BJ (cell line): ENCODE measurements at regions not wholly inside any gene's neighbourhood (a gene's known extent, or its start where the extent isn't known, plus 50 kb on each side); places are given as distances from the start of the nearest gene placed in this dataset.

Source experiments
- CTCF ChIA-PET: fragments of 350-600 bp; formaldehyde crosslinking; extraction: SDS; loops from one replicate; lab custom pipeline; 2021; ENCODE audit warnings: antibody characterized with exemption, inconsistent platforms; lab: Yijun Ruan, JAX
- POLR2A ChIA-PET: fragments of 300-600 bp; sonication (Branson Sonifier 250); formaldehyde crosslinking; extraction: SDS; loops from one replicate; lab custom pipeline; 2021; ENCODE audit warnings: antibody characterized with exemption; lab: Charles Lee
- DNase-seq: peaks from one replicate; pipeline ENCODE4 v3.0.0-alpha.2; 2011; ENCODE audit warnings: low read depth
- H3K27me3 ChIP-seq: 2 replicates; pipeline ENCODE4 v1.6.0; 2011; ENCODE audit warnings: low read length; ENCODE audit not compliant: control insufficient read depth, insufficient read depth
- H3K36me3 ChIP-seq: 2 replicates; pipeline ENCODE4 v1.5.1; 2011; ENCODE audit warnings: low read length; ENCODE audit not compliant: control insufficient read depth, insufficient read depth
- H3K4me3 ChIP-seq: 2 replicates; pipeline ENCODE4 v1.5.1; 2011; ENCODE audit warnings: low read depth, mild to moderate bottlenecking, control low read depth, low read length
- TF ChIP-seq, protein P1 (sequence below): IDR thresholded peaks from 2 replicates; pipeline ENCODE4 v1.5.1; 2011; ENCODE audit warnings: low read depth, mild to moderate bottlenecking, control low read depth, inconsistent platforms, low read length, moderate library complexity; ENCODE audit not compliant: insufficient read depth

DNA sequence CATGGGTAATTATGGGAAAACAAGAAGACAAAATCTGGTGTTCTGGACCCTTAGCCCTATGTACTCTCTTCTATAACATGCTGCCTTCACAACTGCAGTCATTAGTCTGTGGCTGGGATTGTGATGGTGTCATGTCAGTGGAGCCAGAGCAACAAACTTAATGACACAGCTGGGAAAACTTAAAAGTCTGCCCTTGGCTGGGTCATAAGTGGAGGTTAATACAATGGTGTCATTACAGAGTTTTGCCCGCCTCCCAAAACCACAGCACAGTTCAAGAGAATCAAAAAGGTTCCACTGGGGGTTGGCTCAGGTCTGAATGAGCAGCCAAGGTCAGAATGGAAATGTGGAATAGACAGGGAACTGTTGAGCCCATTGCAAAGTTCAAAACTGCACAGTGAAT lies 455.7 kb upstream of the PIK3C3 start:
- H3K27me3 ChIP-seq = no peaks in the 10 kb centered on the region
- no peak overlapping the region for H3K4me3 ChIP-seq
- ChIA-PET POLR2A (no interaction called here), CTCF (no interaction called here)
- no peak for DNase-seq
- TF ChIP-seq, protein P1, sequence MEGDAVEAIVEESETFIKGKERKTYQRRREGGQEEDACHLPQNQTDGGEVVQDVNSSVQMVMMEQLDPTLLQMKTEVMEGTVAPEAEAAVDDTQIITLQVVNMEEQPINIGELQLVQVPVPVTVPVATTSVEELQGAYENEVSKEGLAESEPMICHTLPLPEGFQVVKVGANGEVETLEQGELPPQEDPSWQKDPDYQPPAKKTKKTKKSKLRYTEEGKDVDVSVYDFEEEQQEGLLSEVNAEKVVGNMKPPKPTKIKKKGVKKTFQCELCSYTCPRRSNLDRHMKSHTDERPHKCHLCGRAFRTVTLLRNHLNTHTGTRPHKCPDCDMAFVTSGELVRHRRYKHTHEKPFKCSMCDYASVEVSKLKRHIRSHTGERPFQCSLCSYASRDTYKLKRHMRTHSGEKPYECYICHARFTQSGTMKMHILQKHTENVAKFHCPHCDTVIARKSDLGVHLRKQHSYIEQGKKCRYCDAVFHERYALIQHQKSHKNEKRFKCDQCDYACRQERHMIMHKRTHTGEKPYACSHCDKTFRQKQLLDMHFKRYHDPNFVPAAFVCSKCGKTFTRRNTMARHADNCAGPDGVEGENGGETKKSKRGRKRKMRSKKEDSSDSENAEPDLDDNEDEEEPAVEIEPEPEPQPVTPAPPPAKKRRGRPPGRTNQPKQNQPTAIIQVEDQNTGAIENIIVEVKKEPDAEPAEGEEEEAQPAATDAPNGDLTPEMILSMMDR = no peak
- H3K36me3 ChIP-seq = no peaks in the 10 kb centered on the region

DNA sequence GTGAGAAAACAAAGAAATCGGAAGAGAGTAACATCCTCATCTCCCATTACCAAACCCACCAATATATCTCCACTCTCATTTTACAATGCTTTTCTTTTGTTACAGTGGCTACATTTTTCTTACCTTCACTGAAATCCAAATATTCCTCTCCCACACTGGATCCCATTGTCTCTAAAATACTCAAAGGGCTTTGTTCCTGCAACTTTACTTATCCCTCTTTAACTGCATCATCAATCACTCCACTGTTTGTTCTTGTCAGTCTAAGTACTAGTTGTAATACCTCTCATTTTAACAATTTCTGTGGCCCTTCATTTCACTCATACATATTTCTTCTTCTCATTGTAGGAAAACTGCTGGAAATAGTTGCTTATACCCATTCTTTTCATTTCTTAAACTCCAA lies 464.2 kb upstream of the PIK3C3 start:
- Histone ChIP-seq H3K27me3 (no peaks in the 10 kb centered on the region), H3K36me3 (no peaks in the 10 kb centered on the region), H3K4me3 (no peak overlapping the region)
- TF ChIP-seq, protein P1 = no peak
- CTCF ChIA-PET = no interaction called here
- POLR2A ChIA-PET = no interaction called here
- DNase-seq = no peak

DNA sequence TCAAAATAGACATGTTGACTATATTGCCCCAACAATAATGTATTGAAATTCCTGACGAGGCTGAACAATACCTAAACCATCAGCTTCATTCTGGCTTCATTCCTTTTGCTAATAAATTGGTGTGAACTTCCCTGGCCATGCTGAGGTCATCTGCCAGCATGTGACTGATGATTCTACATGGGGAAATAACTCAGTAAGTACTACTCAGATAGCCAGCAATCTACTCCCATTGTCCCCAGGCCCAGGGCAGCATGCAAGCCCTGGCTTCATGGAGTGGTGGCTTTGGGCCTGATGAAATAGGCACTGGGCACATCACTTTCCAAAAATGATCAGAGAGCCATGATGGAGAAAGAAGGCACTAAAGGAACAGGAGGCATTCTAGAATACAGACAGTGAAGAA lies 468.5 kb upstream of the PIK3C3 start:
- POLR2A ChIA-PET = no interaction called here

DNA sequence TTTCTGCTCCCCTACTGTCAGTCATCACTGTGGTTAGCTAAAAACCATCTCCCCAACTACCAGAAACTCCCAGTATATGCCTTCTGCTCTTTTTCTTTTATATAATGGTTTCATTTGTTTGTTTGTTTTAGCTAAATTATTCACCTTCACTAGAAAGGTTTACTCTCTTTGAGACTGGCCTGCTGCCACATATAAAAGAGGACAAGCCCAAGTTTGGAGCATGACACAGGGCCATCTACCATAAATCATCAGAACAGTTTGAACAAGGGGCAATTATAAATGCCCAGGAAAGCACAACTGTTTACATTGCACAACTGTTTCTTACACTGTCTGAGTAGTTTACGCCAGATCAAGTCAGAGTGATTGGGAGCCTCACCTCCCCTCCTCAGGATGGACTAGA lies 471.0 kb upstream of the PIK3C3 start:
- ChIA-PET POLR2A (no interaction called here), CTCF (no interaction called here)
- DNase-seq = no peak
- H3K27me3 ChIP-seq = no peaks in the 10 kb centered on the region
- no peaks in the 10 kb centered on the region for H3K36me3 ChIP-seq
- TF ChIP-seq, protein P1 = no peak
- no peak overlapping the region for H3K4me3 ChIP-seq

More for the DNA sequence above, 468.5 kb upstream of the PIK3C3 start:
- H3K36me3 ChIP-seq = no peaks in the 10 kb centered on the region
- no peak for DNase-seq
- no peaks in the 10 kb centered on the region for H3K27me3 ChIP-seq
- TF ChIP-seq, protein P1 = no peak
- no peak overlapping the region for H3K4me3 ChIP-seq
- CTCF ChIA-PET = no interaction called here

DNA sequence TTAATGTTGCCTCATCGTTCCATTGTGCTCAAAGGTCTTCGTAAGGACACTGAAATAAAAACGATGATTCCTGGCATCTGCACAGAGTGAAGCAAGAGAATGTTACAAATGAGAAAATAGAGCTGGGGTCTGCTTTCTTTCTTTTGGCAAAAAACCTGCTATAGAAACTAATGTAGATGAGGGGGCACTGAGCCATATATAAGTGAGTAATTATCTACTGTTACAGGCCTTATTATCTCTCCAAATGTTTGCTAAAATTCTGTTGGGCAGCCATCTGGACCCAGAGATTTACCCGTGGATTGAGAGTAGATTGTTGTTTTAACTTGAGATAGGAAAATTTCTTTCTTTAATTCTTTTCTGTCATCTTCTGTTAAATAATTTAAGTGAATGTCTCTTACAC lies 472.5 kb upstream of the PIK3C3 start:
- H3K4me3 ChIP-seq = no peak overlapping the region
- no peaks in the 10 kb centered on the region for H3K27me3 ChIP-seq
- H3K36me3 ChIP-seq = no peaks in the 10 kb centered on the region
- ChIA-PET POLR2A (no interaction called here), CTCF (interaction anchor here (0.7 kb wide), 1 partner anchor 632 kb away, joined by 4 read pairs; no protein-coding TSS in a partner anchor)
- TF ChIP-seq, protein P1 = no peak
- no peak for DNase-seq
